ENCODE measurements at regions not wholly inside any gene's neighbourhood (a gene's known extent, or its start where the extent isn't known, plus 50 kb on each side); places are given as distances from the start of the nearest gene placed in this dataset.
"Not testable (repeated sequence)": the region's sequence is repeated elsewhere in the genome, so short reads cannot be mapped to it uniquely, and the experiment has no call there.

- Histone ChIP-seq H3K9me3 (ENCODE audit: control insufficient read depth in 2 of 2, low read length in 2 of 2) (peaks cover 0 to 4% of the 10 kb centered on the region in 2 experiments), H3K4me1 (ENCODE audit: control insufficient read depth, insufficient read depth, low read length, poor library complexity, severe bottlenecking) (no peaks in the 10 kb centered on the region), H3K27me3 (ENCODE audit: control insufficient read depth, insufficient read depth, low read length) (peaks cover 5% of the 10 kb centered on the region), H3K27ac (ENCODE audit: insufficient read depth, low read length, poor library complexity, severe bottlenecking) (no peak overlapping the region), H3K4me3 (ENCODE audit: low read depth, low read length) (no peak overlapping the region), H3K36me3 (ENCODE audit: control insufficient read depth, insufficient read depth, low read length) (no peaks in the 10 kb centered on the region)
- H3K9me3 Mint-ChIP-seq: peaks cover 0 to 23% (median 4%) of the 10 kb centered on the region in 7 donors
- H3K4me3 Mint-ChIP-seq: no peak overlapping the region
- no peak for ATAC-seq (ENCODE audit: low read depth in 2 of 2)
- peaks cover 4% of the 10 kb centered on the region for H3K27me3 Mint-ChIP-seq
- no peaks in the 10 kb centered on the region for H3K4me1 Mint-ChIP-seq
- H3K27ac Mint-ChIP-seq: no peak overlapping the region
- no peaks in the 10 kb centered on the region for H3K36me3 Mint-ChIP-seq
- no peak for DNase-seq
Measured at GRCh38 chr9:22227986-22228385, 218.6 kb upstream of the DMRTA1 start.

- H3K27me3 ChIP-seq (ENCODE audit: control insufficient read depth, insufficient read depth, low read length): peaks cover 5% of the 10 kb centered on the region
- H3K4me3 ChIP-seq (ENCODE audit: low read depth, low read length): no peak overlapping the region
- Mint-ChIP-seq H3K4me3 (no peak overlapping the region), H3K27ac (no peak overlapping the region), H3K4me1 (no peaks in the 10 kb centered on the region), H3K9me3 (peaks cover 0 to 18% (median 4%) of the 10 kb centered on the region in 7 donors), H3K36me3 (no peaks in the 10 kb centered on the region), H3K27me3 (peaks cover 4% of the 10 kb centered on the region)
- H3K4me1 ChIP-seq (ENCODE audit: control insufficient read depth, insufficient read depth, low read length, poor library complexity, severe bottlenecking): no peaks in the 10 kb centered on the region
- ATAC-seq (ENCODE audit: low read depth in 2 of 2): no peak
- no peaks in the 10 kb centered on the region for H3K36me3 ChIP-seq (ENCODE audit: control insufficient read depth, insufficient read depth, low read length)
- peaks cover 0 to 4% of the 10 kb centered on the region in 2 experiments for H3K9me3 ChIP-seq (ENCODE audit: control insufficient read depth in 2 of 2, low read length in 2 of 2)
- no peak for DNase-seq
- no peak overlapping the region for H3K27ac ChIP-seq (ENCODE audit: insufficient read depth, low read length, poor library complexity, severe bottlenecking)
Measured at GRCh38 chr9:22228542-22228941, 218.1 kb upstream of the DMRTA1 start.

DNA sequence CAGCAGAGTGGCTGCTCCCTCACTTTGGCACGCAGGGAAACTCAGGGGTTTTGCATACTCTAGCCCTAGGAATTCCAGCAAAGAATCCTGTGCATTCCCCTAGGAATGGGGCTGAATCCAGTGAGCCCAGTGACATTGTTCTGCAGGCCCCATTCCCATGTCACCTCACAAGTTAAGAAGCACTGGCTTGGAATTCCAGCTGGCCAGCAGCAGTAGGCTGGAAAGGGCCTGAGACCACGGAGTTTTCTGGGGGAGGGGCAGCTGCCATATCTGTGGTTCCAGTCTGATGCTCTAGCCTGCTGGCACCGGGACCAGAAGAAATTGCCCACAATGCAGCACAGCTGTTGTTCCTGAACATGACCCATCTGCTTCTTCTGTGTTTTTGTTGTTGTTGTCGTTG lies 217.6 kb upstream of the DMRTA1 start:
- no peaks in the 10 kb centered on the region for H3K36me3 ChIP-seq (ENCODE audit: control insufficient read depth, insufficient read depth, low read length)
- no peak overlapping the region for H3K4me3 Mint-ChIP-seq
- peaks cover 4% of the 10 kb centered on the region for H3K27me3 Mint-ChIP-seq
- H3K4me1 ChIP-seq (ENCODE audit: control insufficient read depth, insufficient read depth, low read length, poor library complexity, severe bottlenecking): no peaks in the 10 kb centered on the region
- no peak overlapping the region for H3K27ac Mint-ChIP-seq
- H3K4me3 ChIP-seq (ENCODE audit: low read depth, low read length): no peak overlapping the region
- ATAC-seq (ENCODE audit: low read depth in 2 of 2) (no peak), DNase-seq (no peak)
- H3K9me3 ChIP-seq (ENCODE audit: control insufficient read depth in 2 of 2, low read length in 2 of 2): peaks cover 0 to 4% of the 10 kb centered on the region in 2 experiments
- H3K36me3 Mint-ChIP-seq: no peaks in the 10 kb centered on the region
- H3K27ac ChIP-seq (ENCODE audit: insufficient read depth, low read length, poor library complexity, severe bottlenecking): no peak overlapping the region
- peaks cover 5% of the 10 kb centered on the region for H3K27me3 ChIP-seq (ENCODE audit: control insufficient read depth, insufficient read depth, low read length)
- H3K9me3 Mint-ChIP-seq: peaks cover 0 to 18% (median 4%) of the 10 kb centered on the region in 7 donors
- H3K4me1 Mint-ChIP-seq: no peaks in the 10 kb centered on the region

GRCh38 chr9:22231309-22231708 lies 215.3 kb upstream of the DMRTA1 start:
- not testable (repeated sequence) for H3K4me3 ChIP-seq (ENCODE audit: low read depth, low read length); H3K36me3 Mint-ChIP-seq; H3K27ac ChIP-seq (ENCODE audit: insufficient read depth, low read length, poor library complexity, severe bottlenecking); ATAC-seq (ENCODE audit: low read depth in 2 of 2); H3K4me1 ChIP-seq (ENCODE audit: control insufficient read depth, insufficient read depth, low read length, poor library complexity, severe bottlenecking); H3K36me3 ChIP-seq (ENCODE audit: control insufficient read depth, insufficient read depth, low read length); H3K27me3 ChIP-seq (ENCODE audit: control insufficient read depth, insufficient read depth, low read length); H3K9me3 ChIP-seq (ENCODE audit: control insufficient read depth in 2 of 2, low read length in 2 of 2); DNase-seq; H3K4me3 Mint-ChIP-seq; H3K4me1 Mint-ChIP-seq; H3K27me3 Mint-ChIP-seq
- Mint-ChIP-seq H3K27ac (peak overlapping the region in 1 of 3 donors; percentile 16), H3K9me3 (peaks cover 0 to 15% (median 2%) of the 10 kb centered on the region in 7 donors)

DNA sequence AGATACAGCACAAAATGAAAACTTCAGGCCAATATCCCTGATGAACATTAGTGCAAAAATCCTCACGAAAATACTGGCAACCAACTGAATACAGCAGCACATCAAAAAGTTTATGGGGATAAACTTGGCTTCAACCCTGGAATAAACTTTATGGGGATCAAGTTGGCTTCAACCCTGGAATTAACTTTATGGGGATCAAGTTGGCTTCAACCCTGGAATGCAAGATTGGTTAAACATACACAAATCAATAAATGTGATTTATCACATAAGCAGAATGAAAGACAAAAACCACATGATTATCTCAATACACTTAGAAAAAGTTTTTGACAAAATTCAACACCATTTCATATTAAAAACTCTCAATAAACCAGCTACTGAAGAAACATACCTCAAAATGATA lies 213.7 kb upstream of the DMRTA1 start:
- peaks cover 0 to 4% of the 10 kb centered on the region in 2 experiments for H3K9me3 ChIP-seq (ENCODE audit: control insufficient read depth in 2 of 2, low read length in 2 of 2)
- no peaks in the 10 kb centered on the region for H3K36me3 ChIP-seq (ENCODE audit: control insufficient read depth, insufficient read depth, low read length)
- DNase-seq: no peak
- H3K4me3 ChIP-seq (ENCODE audit: low read depth, low read length): no peak overlapping the region
- no peaks in the 10 kb centered on the region for H3K4me1 ChIP-seq (ENCODE audit: control insufficient read depth, insufficient read depth, low read length, poor library complexity, severe bottlenecking)
- H3K4me1 Mint-ChIP-seq: peaks cover 0 to 9% (median 1%) of the 10 kb centered on the region in 4 donors
- H3K27ac ChIP-seq (ENCODE audit: insufficient read depth, low read length, poor library complexity, severe bottlenecking): no peak overlapping the region
- peaks cover 4% of the 10 kb centered on the region for H3K27me3 Mint-ChIP-seq
- H3K27ac Mint-ChIP-seq: no peak overlapping the region
- ATAC-seq (ENCODE audit: low read depth in 2 of 2): no peak
- peaks cover 0 to 15% (median 2%) of the 10 kb centered on the region in 7 donors for H3K9me3 Mint-ChIP-seq
- no peaks in the 10 kb centered on the region for H3K36me3 Mint-ChIP-seq
- no peak overlapping the region for H3K4me3 Mint-ChIP-seq
- peaks cover 5% of the 10 kb centered on the region for H3K27me3 ChIP-seq (ENCODE audit: control insufficient read depth, insufficient read depth, low read length)

GRCh38 chr9:22237497-22238363 lies 208.9 kb upstream of the DMRTA1 start:
- peak overlapping the region in 1 of 3 donors; percentile 2 for H3K27ac Mint-ChIP-seq
- no peak overlapping the region for H3K4me3 Mint-ChIP-seq
- H3K9me3 Mint-ChIP-seq: peaks cover 0 to 2% (median 0%) of the 10 kb centered on the region in 7 donors
- peaks cover 10 to 23% (median 21%) of the 10 kb centered on the region in 4 donors for H3K4me1 Mint-ChIP-seq
- no peak overlapping the region for H3K27ac ChIP-seq (ENCODE audit: insufficient read depth, low read length, poor library complexity, severe bottlenecking)
- peak in 1 of 3 donors; percentile 28 for DNase-seq
- no peaks in the 10 kb centered on the region for H3K27me3 ChIP-seq (ENCODE audit: control insufficient read depth, insufficient read depth, low read length)
- H3K9me3 ChIP-seq (ENCODE audit: control insufficient read depth in 2 of 2, low read length in 2 of 2): no peaks in the 10 kb centered on the region
- H3K4me1 ChIP-seq (ENCODE audit: control insufficient read depth, insufficient read depth, low read length, poor library complexity, severe bottlenecking): no peaks in the 10 kb centered on the region
- no peak for ATAC-seq (ENCODE audit: low read depth in 2 of 2)
- no peaks in the 10 kb centered on the region for H3K27me3 Mint-ChIP-seq
- no peaks in the 10 kb centered on the region for H3K36me3 Mint-ChIP-seq
- no peak overlapping the region for H3K4me3 ChIP-seq (ENCODE audit: low read depth, low read length)
- no peaks in the 10 kb centered on the region for H3K36me3 ChIP-seq (ENCODE audit: control insufficient read depth, insufficient read depth, low read length)

- H3K4me1 Mint-ChIP-seq: peaks cover 10 to 24% (median 23%) of the 10 kb centered on the region in 4 donors
- peak in 1 of 3 donors; percentile 65 for DNase-seq
- H3K27me3 ChIP-seq (ENCODE audit: control insufficient read depth, insufficient read depth, low read length): no peaks in the 10 kb centered on the region
- no peak overlapping the region for H3K4me3 Mint-ChIP-seq
- no peak overlapping the region for H3K27ac Mint-ChIP-seq
- H3K4me1 ChIP-seq (ENCODE audit: control insufficient read depth, insufficient read depth, low read length, poor library complexity, severe bottlenecking): no peaks in the 10 kb centered on the region
- H3K4me3 ChIP-seq (ENCODE audit: low read depth, low read length): no peak overlapping the region
- no peaks in the 10 kb centered on the region for H3K9me3 ChIP-seq (ENCODE audit: control insufficient read depth in 2 of 2, low read length in 2 of 2)
- no peaks in the 10 kb centered on the region for H3K36me3 Mint-ChIP-seq
- no peak overlapping the region for H3K27ac ChIP-seq (ENCODE audit: insufficient read depth, low read length, poor library complexity, severe bottlenecking)
- H3K36me3 ChIP-seq (ENCODE audit: control insufficient read depth, insufficient read depth, low read length): no peaks in the 10 kb centered on the region
- H3K27me3 Mint-ChIP-seq: no peaks in the 10 kb centered on the region
- H3K9me3 Mint-ChIP-seq: peaks cover 0 to 2% (median 0%) of the 10 kb centered on the region in 7 donors
- no peak for ATAC-seq (ENCODE audit: low read depth in 2 of 2)
Measured at GRCh38 chr9:22238809-22239684, 207.6 kb upstream of the DMRTA1 start.
